GM23338 (cell line): ENCODE measurements at regions not wholly inside any gene's neighbourhood (a gene's known extent, or its start where the extent isn't known, plus 50 kb on each side); places are given as distances from the start of the nearest gene placed in this dataset.

ENCODE experiments used
- EZH2phosphoT487 ChIP-seq: fragments of 200-600 bp; sonication (generic); IDR thresholded peaks from one replicate; pipeline ENCODE4 v1.8.1; 2018; ENCODE audit warnings: antibody characterized with exemption; ENCODE audit not compliant: unreplicated experiment
- POLR2AphosphoS5 ChIP-seq: IDR thresholded peaks from 2 replicates; pipeline ENCODE4 v1.6.1; 2016; ENCODE audit warnings: antibody characterized with exemption, low read depth
- TF ChIP-seq, protein P1 (sequence below), 2 experiments: fragments of 200-600 bp in 1 of 2; sonication (generic) in 1 of 2; conservative IDR thresholded peaks; 2 replicates each; pipeline versions ENCODE4 v1.5.1 to v1.6.1; 2016 to 2017; ENCODE audit warnings: antibody characterized with exemption in 2 of 2, low read depth in 2 of 2, mild to moderate bottlenecking in 2 of 2, moderate library complexity in 1 of 2
- TF ChIP-seq, protein P2 (sequence below): IDR thresholded peaks from one replicate; pipeline ENCODE4 v1.6.1; 2018; ENCODE audit warnings: antibody characterized with exemption; ENCODE audit not compliant: unreplicated experiment
- TF ChIP-seq, protein P3 (sequence below): IDR thresholded peaks from 2 replicates; pipeline ENCODE4 v1.6.1; 2016; ENCODE audit warnings: antibody characterized with exemption

DNA sequence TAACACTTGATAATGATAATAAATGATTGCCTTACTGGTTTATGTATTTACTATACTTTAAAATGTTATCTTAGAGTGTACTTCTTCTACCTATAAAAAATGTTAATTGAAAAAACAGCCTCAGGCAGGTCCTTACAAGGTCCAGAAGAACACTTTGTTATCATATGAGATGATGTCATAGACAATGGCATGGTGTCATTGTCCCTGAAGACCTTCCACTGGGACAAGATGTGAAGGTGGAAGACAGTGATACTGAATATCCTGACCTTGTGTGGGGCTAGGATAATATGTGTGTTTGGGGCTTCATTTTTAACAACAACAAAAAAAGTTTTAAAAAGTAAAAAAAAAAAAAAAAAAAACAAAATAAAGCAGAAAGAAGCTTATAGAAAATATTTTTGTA is 342.2 kb upstream of the KYNU start:
- TF ChIP-seq, protein P1, sequence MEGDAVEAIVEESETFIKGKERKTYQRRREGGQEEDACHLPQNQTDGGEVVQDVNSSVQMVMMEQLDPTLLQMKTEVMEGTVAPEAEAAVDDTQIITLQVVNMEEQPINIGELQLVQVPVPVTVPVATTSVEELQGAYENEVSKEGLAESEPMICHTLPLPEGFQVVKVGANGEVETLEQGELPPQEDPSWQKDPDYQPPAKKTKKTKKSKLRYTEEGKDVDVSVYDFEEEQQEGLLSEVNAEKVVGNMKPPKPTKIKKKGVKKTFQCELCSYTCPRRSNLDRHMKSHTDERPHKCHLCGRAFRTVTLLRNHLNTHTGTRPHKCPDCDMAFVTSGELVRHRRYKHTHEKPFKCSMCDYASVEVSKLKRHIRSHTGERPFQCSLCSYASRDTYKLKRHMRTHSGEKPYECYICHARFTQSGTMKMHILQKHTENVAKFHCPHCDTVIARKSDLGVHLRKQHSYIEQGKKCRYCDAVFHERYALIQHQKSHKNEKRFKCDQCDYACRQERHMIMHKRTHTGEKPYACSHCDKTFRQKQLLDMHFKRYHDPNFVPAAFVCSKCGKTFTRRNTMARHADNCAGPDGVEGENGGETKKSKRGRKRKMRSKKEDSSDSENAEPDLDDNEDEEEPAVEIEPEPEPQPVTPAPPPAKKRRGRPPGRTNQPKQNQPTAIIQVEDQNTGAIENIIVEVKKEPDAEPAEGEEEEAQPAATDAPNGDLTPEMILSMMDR (conservative IDR thresholded peaks at IDR 0.05; ENCODE audit: low read depth in 2 of 2): no peak
- TF ChIP-seq, protein P2, sequence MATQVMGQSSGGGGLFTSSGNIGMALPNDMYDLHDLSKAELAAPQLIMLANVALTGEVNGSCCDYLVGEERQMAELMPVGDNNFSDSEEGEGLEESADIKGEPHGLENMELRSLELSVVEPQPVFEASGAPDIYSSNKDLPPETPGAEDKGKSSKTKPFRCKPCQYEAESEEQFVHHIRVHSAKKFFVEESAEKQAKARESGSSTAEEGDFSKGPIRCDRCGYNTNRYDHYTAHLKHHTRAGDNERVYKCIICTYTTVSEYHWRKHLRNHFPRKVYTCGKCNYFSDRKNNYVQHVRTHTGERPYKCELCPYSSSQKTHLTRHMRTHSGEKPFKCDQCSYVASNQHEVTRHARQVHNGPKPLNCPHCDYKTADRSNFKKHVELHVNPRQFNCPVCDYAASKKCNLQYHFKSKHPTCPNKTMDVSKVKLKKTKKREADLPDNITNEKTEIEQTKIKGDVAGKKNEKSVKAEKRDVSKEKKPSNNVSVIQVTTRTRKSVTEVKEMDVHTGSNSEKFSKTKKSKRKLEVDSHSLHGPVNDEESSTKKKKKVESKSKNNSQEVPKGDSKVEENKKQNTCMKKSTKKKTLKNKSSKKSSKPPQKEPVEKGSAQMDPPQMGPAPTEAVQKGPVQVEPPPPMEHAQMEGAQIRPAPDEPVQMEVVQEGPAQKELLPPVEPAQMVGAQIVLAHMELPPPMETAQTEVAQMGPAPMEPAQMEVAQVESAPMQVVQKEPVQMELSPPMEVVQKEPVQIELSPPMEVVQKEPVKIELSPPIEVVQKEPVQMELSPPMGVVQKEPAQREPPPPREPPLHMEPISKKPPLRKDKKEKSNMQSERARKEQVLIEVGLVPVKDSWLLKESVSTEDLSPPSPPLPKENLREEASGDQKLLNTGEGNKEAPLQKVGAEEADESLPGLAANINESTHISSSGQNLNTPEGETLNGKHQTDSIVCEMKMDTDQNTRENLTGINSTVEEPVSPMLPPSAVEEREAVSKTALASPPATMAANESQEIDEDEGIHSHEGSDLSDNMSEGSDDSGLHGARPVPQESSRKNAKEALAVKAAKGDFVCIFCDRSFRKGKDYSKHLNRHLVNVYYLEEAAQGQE: no peak
- TF ChIP-seq, protein P3, sequence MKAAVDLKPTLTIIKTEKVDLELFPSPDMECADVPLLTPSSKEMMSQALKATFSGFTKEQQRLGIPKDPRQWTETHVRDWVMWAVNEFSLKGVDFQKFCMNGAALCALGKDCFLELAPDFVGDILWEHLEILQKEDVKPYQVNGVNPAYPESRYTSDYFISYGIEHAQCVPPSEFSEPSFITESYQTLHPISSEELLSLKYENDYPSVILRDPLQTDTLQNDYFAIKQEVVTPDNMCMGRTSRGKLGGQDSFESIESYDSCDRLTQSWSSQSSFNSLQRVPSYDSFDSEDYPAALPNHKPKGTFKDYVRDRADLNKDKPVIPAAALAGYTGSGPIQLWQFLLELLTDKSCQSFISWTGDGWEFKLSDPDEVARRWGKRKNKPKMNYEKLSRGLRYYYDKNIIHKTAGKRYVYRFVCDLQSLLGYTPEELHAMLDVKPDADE: no peak
- TF ChIP-seq EZH2phosphoT487 (no peak), POLR2AphosphoS5 (no peak)
